Activated CD8-positive, alpha-beta memory T cell treated with anti-CD3 and anti-CD28 coated beads for 36 hours (primary cell): ENCODE measurements at regions not wholly inside any gene's neighbourhood (a gene's known extent, or its start where the extent isn't known, plus 50 kb on each side); places are given as distances from the start of the nearest gene placed in this dataset.
"Not testable (repeated sequence)": the region's sequence is repeated elsewhere in the genome, so short reads cannot be mapped to it uniquely, and the experiment has no call there.

ENCODE experiments used
- CTCF ChIA-PET: fragments of 350-600 bp; sonication (Branson Sonifier 250); formaldehyde crosslinking; loops from one replicate; lab custom pipeline; 2021; ENCODE audit warnings: antibody characterized with exemption; lab: Charles Lee
- POLR2A ChIA-PET: fragments of 350-600 bp; sonication (Branson Sonifier 250); formaldehyde crosslinking; loops from one replicate; lab custom pipeline; 2021; ENCODE audit warnings: antibody characterized with exemption; lab: Charles Lee

GRCh38 chr7:125445836-125446235, 516.2 kb upstream of the POT1 start:
- POLR2A ChIA-PET, result no interaction called here
- CTCF ChIA-PET, result no interaction called here

- ChIA-PET CTCF (no interaction called here), POLR2A (no interaction called here)
Measured at GRCh38 chr7:125444864-125445263, 515.2 kb upstream of the POT1 start.

- POLR2A ChIA-PET, result no interaction called here
- CTCF ChIA-PET, result no interaction called here
Measured at GRCh38 chr7:125436220-125436619, 506.6 kb upstream of the POT1 start.

- CTCF ChIA-PET, result no interaction called here
- POLR2A ChIA-PET, result no interaction called here
Measured at GRCh38 chr7:125431349-125431748, 501.7 kb upstream of the POT1 start.

- ChIA-PET CTCF (no interaction called here), POLR2A (no interaction called here)
Measured at GRCh38 chr7:125430013-125430412, 500.4 kb upstream of the POT1 start.

GRCh38 chr7:125427676-125428075, 498.1 kb upstream of the POT1 start:
- POLR2A ChIA-PET, result no interaction called here
- CTCF ChIA-PET, result no interaction called here

GRCh38 chr7:125425506-125425905, 495.9 kb upstream of the POT1 start:
- POLR2A ChIA-PET, result no interaction called here
- CTCF ChIA-PET, result no interaction called here

GRCh38 chr7:125424721-125425120, 495.1 kb upstream of the POT1 start:
- ChIA-PET POLR2A (no interaction called here), CTCF (no interaction called here)

GRCh38 chr7:125423458-125424155, 494.0 kb upstream of the POT1 start:
- CTCF ChIA-PET, result no interaction called here
- POLR2A ChIA-PET, result no interaction called here

GRCh38 chr7:125421407-125421806, 491.8 kb upstream of the POT1 start:
- POLR2A ChIA-PET, CTCF ChIA-PET: not testable (repeated sequence)

GRCh38 chr7:125412890-125413665, 483.5 kb upstream of the POT1 start:
- CTCF ChIA-PET, result no interaction called here
- POLR2A ChIA-PET, result no interaction called here

GRCh38 chr7:125409921-125410320, 480.3 kb upstream of the POT1 start:
- CTCF ChIA-PET, result no interaction called here
- POLR2A ChIA-PET, result no interaction called here

GRCh38 chr7:125406111-125406510, 476.5 kb upstream of the POT1 start:
- ChIA-PET POLR2A (no interaction called here), CTCF (no interaction called here)

- POLR2A ChIA-PET, result no interaction called here
- CTCF ChIA-PET, result no interaction called here
Measured at GRCh38 chr7:125399408-125399807, 469.8 kb upstream of the POT1 start.

- POLR2A ChIA-PET, result no interaction called here
Measured at GRCh38 chr7:125396466-125397151, 467.0 kb upstream of the POT1 start.

GRCh38 chr7:125391921-125392320, 462.3 kb upstream of the POT1 start:
- CTCF ChIA-PET, result no interaction called here
- POLR2A ChIA-PET, result no interaction called here

More at GRCh38 chr7:125396466-125397151, 467.0 kb upstream of the POT1 start:
- CTCF ChIA-PET, result no interaction called here

GRCh38 chr7:125390981-125391380, 461.4 kb upstream of the POT1 start:
- ChIA-PET CTCF (interaction anchor here (0.5 kb wide), 1 partner anchor 10 kb away, joined by 4 read pairs; no protein-coding TSS in a partner anchor), POLR2A (no interaction called here)

GRCh38 chr7:125386211-125386610, 456.6 kb upstream of the POT1 start:
- ChIA-PET CTCF (no interaction called here), POLR2A (no interaction called here)

- ChIA-PET CTCF (no interaction called here), POLR2A (no interaction called here)
Measured at GRCh38 chr7:125383324-125383723, 453.7 kb upstream of the POT1 start.

- CTCF ChIA-PET, result no interaction called here
- POLR2A ChIA-PET, result no interaction called here
Measured at GRCh38 chr7:125382401-125382800, 452.8 kb upstream of the POT1 start.

- POLR2A ChIA-PET, result no interaction called here
- CTCF ChIA-PET, result no interaction called here
Measured at GRCh38 chr7:125375942-125376341, 446.3 kb upstream of the POT1 start.
